OCI-M2 (cell line): ENCODE measurements at regions not wholly inside any gene's neighbourhood (a gene's known extent, or its start where the extent isn't known, plus 50 kb on each side); places are given as distances from the start of the nearest gene placed in this dataset.

Experiments
- DNase-seq: peaks from one replicate; lab custom pipeline; 2025; ENCODE audit not compliant: unreplicated experiment; lab: John Stamatoyannopoulos, UW

- DNase-seq: no peak
Measured at GRCh38 chr15:26378304-26378703, 394.6 kb downstream of the GABRB3 start.

- no peak for DNase-seq
Measured at GRCh38 chr15:26376243-26376642, 396.6 kb downstream of the GABRB3 start.

GRCh38 chr15:26374806-26375205 is 398.1 kb downstream of the GABRB3 start:
- DNase-seq: no peak

GRCh38 chr15:26372706-26373105 is 400.2 kb downstream of the GABRB3 start:
- DNase-seq: no peak

- no peak for DNase-seq
Measured at GRCh38 chr15:26365077-26365476, 407.8 kb downstream of the GABRB3 start.

- DNase-seq: no peak
Measured at GRCh38 chr15:26359855-26360254, 413.0 kb downstream of the GABRB3 start.

- DNase-seq: no peak
Measured at GRCh38 chr15:26358708-26359107, 414.2 kb downstream of the GABRB3 start.

- DNase-seq: no peak
Measured at GRCh38 chr15:26357653-26358052, 415.2 kb downstream of the GABRB3 start.

- no peak for DNase-seq
Measured at GRCh38 chr15:26355472-26356074, 417.3 kb downstream of the GABRB3 start.

GRCh38 chr15:26352909-26353308 is 420.0 kb downstream of the GABRB3 start:
- DNase-seq: no peak

GRCh38 chr15:26352406-26352805 is 420.5 kb downstream of the GABRB3 start:
- no peak for DNase-seq

GRCh38 chr15:26325495-26325894 is 447.4 kb downstream of the GABRB3 start:
- DNase-seq: no peak

GRCh38 chr15:26323566-26323965 is 449.3 kb downstream of the GABRB3 start:
- no peak for DNase-seq

GRCh38 chr15:26318689-26319088 is 454.2 kb downstream of the GABRB3 start:
- DNase-seq: no peak

GRCh38 chr15:26314577-26314976 is 451.4 kb upstream of the ATP10A start:
- no peak for DNase-seq

- DNase-seq: no peak
Measured at GRCh38 chr15:26311710-26312236, 448.6 kb upstream of the ATP10A start.

- no peak for DNase-seq
Measured at GRCh38 chr15:26298659-26299170, 435.6 kb upstream of the ATP10A start.

GRCh38 chr15:26298010-26298658 is 435.0 kb upstream of the ATP10A start:
- DNase-seq: no peak

GRCh38 chr15:26295336-26296085 is 432.4 kb upstream of the ATP10A start:
- no peak for DNase-seq

- DNase-seq: no peak
Measured at GRCh38 chr15:26294059-26294689, 431.0 kb upstream of the ATP10A start.

GRCh38 chr15:26287381-26287780 is 424.3 kb upstream of the ATP10A start:
- no peak for DNase-seq
